DOHH2 (cell line): ENCODE measurements at regions not wholly inside any gene's neighbourhood (a gene's known extent, or its start where the extent isn't known, plus 50 kb on each side); places are given as distances from the start of the nearest gene placed in this dataset.

Source experiments
- H3F3A ChIP-seq: fragments of 200-600 bp; sonication (generic), shearing (Covaris generic); 2 replicates; pipeline ENCODE4 v1.6.0; 2016; ENCODE audit warnings: antibody characterized with exemption, mild to moderate bottlenecking; ENCODE audit not compliant: control insufficient read depth, insufficient read depth
- H3K27ac ChIP-seq: fragments of 200-600 bp; sonication (generic); 2 replicates; pipeline ENCODE4 v1.5.1; 2014; ENCODE audit warnings: low read depth, mild to moderate bottlenecking, low read length, moderate library complexity
- H3K27me3 ChIP-seq: fragments of 200-600 bp; sonication (generic); 2 replicates; pipeline ENCODE4 v1.6.1; 2014; ENCODE audit warnings: mild to moderate bottlenecking, low read length, mixed read lengths; ENCODE audit not compliant: control insufficient read depth
- H3K36me3 ChIP-seq: fragments of 200-600 bp; sonication (generic); 2 replicates; pipeline ENCODE4 v1.6.1; 2014; ENCODE audit warnings: mild to moderate bottlenecking, low read length, moderate library complexity, mixed read lengths; ENCODE audit not compliant: control insufficient read depth
- H3K4me1 ChIP-seq: fragments of 200-600 bp; sonication (generic); 2 replicates; pipeline ENCODE4 v1.6.1; 2014; ENCODE audit warnings: mild to moderate bottlenecking, low read length, mixed read lengths; ENCODE audit not compliant: control insufficient read depth
- H3K4me2 ChIP-seq: fragments of 200-600 bp; sonication (generic); 2 replicates; pipeline ENCODE4 v1.6.0; 2014; ENCODE audit warnings: mild to moderate bottlenecking, low read length, moderate library complexity
- H3K4me3 ChIP-seq: fragments of 200-600 bp; sonication (generic); 2 replicates; pipeline ENCODE4 v1.5.1; 2014; ENCODE audit warnings: mild to moderate bottlenecking, low read length, mixed read lengths
- H3K79me2 ChIP-seq: fragments of 200-600 bp; sonication (generic); 2 replicates; pipeline ENCODE4 v1.6.1; 2014; ENCODE audit warnings: mild to moderate bottlenecking, low read length, mixed read lengths; ENCODE audit not compliant: control insufficient read depth
- H3K9me2 ChIP-seq: fragments of 200-600 bp; sonication (generic); replicated peaks from 2 replicates; pipeline ENCODE4 v1.6.1; 2014; ENCODE audit warnings: mild to moderate bottlenecking, low read length, mixed read lengths; ENCODE audit not compliant: control insufficient read depth
- H3K9me3 ChIP-seq: fragments of 200-600 bp; sonication (generic); 2 replicates; pipeline ENCODE4 v1.6.1; 2014; ENCODE audit warnings: antibody characterized with exemption, low read length, mixed read lengths; ENCODE audit not compliant: control insufficient read depth, insufficient read depth
- H4K20me1 ChIP-seq: fragments of 200-600 bp; sonication (generic); 2 replicates; pipeline ENCODE4 v1.6.0; 2014; ENCODE audit warnings: low read depth, mild to moderate bottlenecking, antibody characterized with exemption, low read length, moderate library complexity; ENCODE audit not compliant: control insufficient read depth, insufficient read depth
- EZH2phosphoT487 ChIP-seq: fragments of 200-600 bp; sonication (generic); IDR thresholded peaks from 2 replicates; pipeline ENCODE4 v1.6.1; 2017; ENCODE audit warnings: borderline replicate concordance, mild to moderate bottlenecking, antibody characterized with exemption, low read length, moderate library complexity, mixed read lengths
- TF ChIP-seq, protein P1 (sequence below): fragments of 200-600 bp; sonication (generic); IDR thresholded peaks from one replicate; pipeline ENCODE4 v1.5.1; 2014; ENCODE audit warnings: antibody characterized with exemption, mild to moderate bottlenecking, low read depth, low read length; ENCODE audit not compliant: poor library complexity, severe bottlenecking

DNA sequence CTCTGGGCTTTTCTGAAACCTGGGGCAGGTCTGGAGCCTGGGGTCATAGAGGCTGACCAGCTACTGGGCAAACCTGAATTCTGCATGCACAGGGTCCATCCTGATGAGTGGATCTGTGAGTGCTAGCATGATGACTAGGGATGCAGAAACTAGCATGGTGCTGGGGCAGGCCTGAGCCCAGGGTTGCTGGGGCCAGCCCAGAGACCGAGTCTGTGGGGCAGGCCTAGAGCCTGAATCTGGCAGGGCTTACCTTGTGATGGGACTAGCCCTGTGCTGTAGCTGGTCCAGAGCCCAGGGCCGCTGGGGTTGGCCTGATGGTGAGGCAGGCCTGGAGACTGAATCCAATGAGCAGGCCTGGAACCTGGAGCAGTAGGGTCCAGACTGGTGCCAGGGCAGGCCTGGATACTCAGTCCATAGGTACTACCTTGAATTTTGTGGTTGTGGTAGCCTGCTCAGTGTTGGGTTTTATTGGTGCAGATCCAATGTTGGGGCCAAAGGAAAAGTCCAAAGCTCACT, 313.5 kb downstream of the TLR4 start:
- no peak overlapping the region for H3K4me3 ChIP-seq
- H3K4me1 ChIP-seq, result no peaks in the 10 kb centered on the region
- no peaks in the 10 kb centered on the region for H4K20me1 ChIP-seq
- no peaks in the 10 kb centered on the region for H3K27me3 ChIP-seq
- TF ChIP-seq, protein P1, sequence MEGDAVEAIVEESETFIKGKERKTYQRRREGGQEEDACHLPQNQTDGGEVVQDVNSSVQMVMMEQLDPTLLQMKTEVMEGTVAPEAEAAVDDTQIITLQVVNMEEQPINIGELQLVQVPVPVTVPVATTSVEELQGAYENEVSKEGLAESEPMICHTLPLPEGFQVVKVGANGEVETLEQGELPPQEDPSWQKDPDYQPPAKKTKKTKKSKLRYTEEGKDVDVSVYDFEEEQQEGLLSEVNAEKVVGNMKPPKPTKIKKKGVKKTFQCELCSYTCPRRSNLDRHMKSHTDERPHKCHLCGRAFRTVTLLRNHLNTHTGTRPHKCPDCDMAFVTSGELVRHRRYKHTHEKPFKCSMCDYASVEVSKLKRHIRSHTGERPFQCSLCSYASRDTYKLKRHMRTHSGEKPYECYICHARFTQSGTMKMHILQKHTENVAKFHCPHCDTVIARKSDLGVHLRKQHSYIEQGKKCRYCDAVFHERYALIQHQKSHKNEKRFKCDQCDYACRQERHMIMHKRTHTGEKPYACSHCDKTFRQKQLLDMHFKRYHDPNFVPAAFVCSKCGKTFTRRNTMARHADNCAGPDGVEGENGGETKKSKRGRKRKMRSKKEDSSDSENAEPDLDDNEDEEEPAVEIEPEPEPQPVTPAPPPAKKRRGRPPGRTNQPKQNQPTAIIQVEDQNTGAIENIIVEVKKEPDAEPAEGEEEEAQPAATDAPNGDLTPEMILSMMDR, result no peak
- no peak overlapping the region for H3K4me2 ChIP-seq
- no peaks in the 10 kb centered on the region for H3F3A ChIP-seq
- H3K79me2 ChIP-seq, result no peaks in the 10 kb centered on the region
- H3K36me3 ChIP-seq, result no peaks in the 10 kb centered on the region
- no peaks in the 10 kb centered on the region for H3K9me3 ChIP-seq
- H3K27ac ChIP-seq, result no peak overlapping the region
- H3K9me2 ChIP-seq, result no peaks in the 10 kb centered on the region

DNA sequence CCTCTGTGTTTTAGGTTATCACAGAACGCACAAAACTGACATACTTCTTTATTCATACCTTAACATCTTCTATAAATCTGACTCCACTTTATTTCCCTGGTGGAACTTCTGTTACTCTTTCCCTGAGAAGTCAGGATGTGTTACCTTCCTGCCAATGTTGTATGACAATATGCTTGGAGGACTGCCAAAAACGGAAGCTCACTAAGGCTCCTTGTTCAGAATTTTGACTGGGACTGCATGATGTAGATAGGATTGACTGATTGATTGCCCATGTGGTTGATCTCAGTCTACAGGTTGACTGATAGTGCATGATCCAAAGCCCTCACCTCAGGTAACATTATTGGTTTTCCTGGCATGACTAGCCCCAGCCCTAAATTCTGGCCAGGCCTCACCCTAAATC, 319.4 kb downstream of the TLR4 start:
- no peak overlapping the region for H3K4me2 ChIP-seq

DNA sequence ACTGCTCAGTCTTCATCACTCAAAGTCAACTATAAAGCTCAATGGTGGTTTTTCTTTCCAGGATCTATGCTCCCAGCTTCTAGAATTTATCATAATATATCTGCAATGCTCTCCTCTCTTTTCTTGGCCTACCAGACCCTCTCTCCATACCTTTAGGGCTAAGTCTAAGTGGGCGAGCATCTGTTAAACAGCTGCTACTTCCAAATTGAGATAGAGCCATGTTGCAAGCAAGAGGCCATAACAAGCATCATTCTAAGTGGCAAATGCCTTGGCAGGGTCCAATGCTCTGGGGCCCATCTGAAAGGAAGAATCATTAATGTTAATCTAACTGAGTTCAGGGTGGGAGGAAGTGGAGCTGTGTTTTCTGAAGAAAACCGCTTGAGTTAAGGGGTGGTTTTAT, 324.0 kb downstream of the TLR4 start:
- H3K36me3 ChIP-seq, result no peaks in the 10 kb centered on the region
- H3K27me3 ChIP-seq, result no peaks in the 10 kb centered on the region
- no peaks in the 10 kb centered on the region for H3K9me3 ChIP-seq
- H3K4me2 ChIP-seq, result no peak overlapping the region
- no peak overlapping the region for H3K4me3 ChIP-seq
- no peaks in the 10 kb centered on the region for H3F3A ChIP-seq
- TF ChIP-seq, protein P1, result no peak
- TF ChIP-seq EZH2phosphoT487, result no peak
- H3K79me2 ChIP-seq, result no peaks in the 10 kb centered on the region
- no peaks in the 10 kb centered on the region for H3K9me2 ChIP-seq
- H4K20me1 ChIP-seq, result no peaks in the 10 kb centered on the region
- no peak overlapping the region for H3K27ac ChIP-seq
- H3K4me1 ChIP-seq, result no peaks in the 10 kb centered on the region

More for the DNA sequence above, 319.4 kb downstream of the TLR4 start:
- TF ChIP-seq, protein P1, result no peak
- TF ChIP-seq EZH2phosphoT487, result no peak
- H3K9me2 ChIP-seq, result no peaks in the 10 kb centered on the region
- H3K4me1 ChIP-seq, result no peaks in the 10 kb centered on the region
- H3K4me3 ChIP-seq, result no peak overlapping the region
- no peaks in the 10 kb centered on the region for H3K27me3 ChIP-seq
- no peaks in the 10 kb centered on the region for H3K36me3 ChIP-seq
- no peaks in the 10 kb centered on the region for H3K9me3 ChIP-seq
- H4K20me1 ChIP-seq, result no peaks in the 10 kb centered on the region
- no peaks in the 10 kb centered on the region for H3K79me2 ChIP-seq
- no peak overlapping the region for H3K27ac ChIP-seq
- no peaks in the 10 kb centered on the region for H3F3A ChIP-seq
